Activated CD4-positive, alpha-beta T cell treated with anti-CD3 and anti-CD28 coated beads for 36 hours (primary cell): ENCODE measurements at regions not wholly inside any gene's neighbourhood (a gene's known extent, or its start where the extent isn't known, plus 50 kb on each side); places are given as distances from the start of the nearest gene placed in this dataset.

Experiments
- ATAC-seq: fragments of 200-7000 bp; cut with Tn5 transposase; one replicate; pipeline ENCODE4 v1.10.0; 2021; ENCODE audit warnings: mild to moderate bottlenecking, moderate library complexity
- CTCF ChIA-PET: fragments of 350-600 bp; sonication (Branson Sonifier 250); formaldehyde crosslinking; loops from one replicate; lab custom pipeline; 2021; ENCODE audit warnings: antibody characterized with exemption; lab: Charles Lee
- POLR2A ChIA-PET: fragments of 350-600 bp; sonication (Branson Sonifier 250); formaldehyde crosslinking; loops from one replicate; lab custom pipeline; 2021; ENCODE audit warnings: antibody characterized with exemption, inconsistent platforms; lab: Charles Lee
- DNase-seq: peaks from one replicate; pipeline ENCODE4 v3.0.0-alpha.2; 2020
- H3K27ac Mint-ChIP-seq: one replicate; pipeline ENCODE4 v1.8.0; 2021; ENCODE audit warnings: mixed read lengths
- H3K27me3 Mint-ChIP-seq: one replicate; pipeline ENCODE4 v1.8.0; 2021; ENCODE audit warnings: mixed read lengths
- H3K36me3 Mint-ChIP-seq: one replicate; pipeline ENCODE4 v1.8.0; 2021; ENCODE audit warnings: low read depth, mixed read lengths
- H3K4me1 Mint-ChIP-seq: one replicate; pipeline ENCODE4 v1.8.0; 2021; ENCODE audit warnings: mixed read lengths
- H3K4me3 Mint-ChIP-seq: one replicate; pipeline ENCODE4 v1.8.0; 2021; ENCODE audit warnings: mild to moderate bottlenecking, moderate library complexity, mixed read lengths
- H3K9me3 Mint-ChIP-seq: one replicate; pipeline ENCODE4 v1.8.0; 2021; ENCODE audit warnings: low read depth, mixed read lengths
- intact Hi-C, 2 experiments: fragments of 100-400 bp; cut with DNase I in 1 of 2; cut with micrococcal nuclease in 1 of 2; formaldehyde crosslinking; loops; one replicate each; pipeline versions ENCODE4 v1.14.2 to v1.15.1; 2022 to 2024; cut with DNase I, micrococcal nuclease

- ChIA-PET POLR2A (no interaction called here), CTCF (interaction anchor here (1.7 kb wide), 1 partner anchor 14 kb away, joined by 4 read pairs; no protein-coding TSS in a partner anchor)
- Mint-ChIP-seq H3K27ac (no peak overlapping the region), H3K4me3 (no peak overlapping the region), H3K4me1 (no peaks in the 10 kb centered on the region), H3K36me3 (no peaks in the 10 kb centered on the region), H3K9me3 (peaks cover 17% of the 10 kb centered on the region), H3K27me3 (peaks cover 2% of the 10 kb centered on the region)
- no peak for ATAC-seq
- intact Hi-C loops, result no loop called here
- no peak for DNase-seq
Measured at GRCh38 chr1:98103617-98104285, 182.9 kb upstream of the DPYD start.

- peaks cover 8% of the 10 kb centered on the region for H3K9me3 Mint-ChIP-seq
- no peak overlapping the region for H3K4me3 Mint-ChIP-seq
- H3K36me3 Mint-ChIP-seq, result no peaks in the 10 kb centered on the region
- peaks cover 2% of the 10 kb centered on the region for H3K27me3 Mint-ChIP-seq
- H3K4me1 Mint-ChIP-seq, result no peaks in the 10 kb centered on the region
- POLR2A ChIA-PET, result no interaction called here
- no peak for DNase-seq
- H3K27ac Mint-ChIP-seq, result no peak overlapping the region
- CTCF ChIA-PET, result no interaction called here
- ATAC-seq, result no peak
- intact Hi-C loops, result no loop called here
Measured at GRCh38 chr1:98102345-98103030, 181.7 kb upstream of the DPYD start.

- Mint-ChIP-seq H3K9me3 (peaks cover 2% of the 10 kb centered on the region), H3K36me3 (no peaks in the 10 kb centered on the region), H3K4me3 (no peak overlapping the region), H3K4me1 (no peaks in the 10 kb centered on the region), H3K27ac (no peak overlapping the region), H3K27me3 (peaks cover 2% of the 10 kb centered on the region)
- DNase-seq (no peak), ATAC-seq (no peak)
- intact Hi-C loops, result no loop called here
- ChIA-PET POLR2A (no interaction called here), CTCF (no interaction called here)
Measured at GRCh38 chr1:98101364-98101763, 180.5 kb upstream of the DPYD start.

GRCh38 chr1:98099501-98099900 is 178.7 kb upstream of the DPYD start:
- ATAC-seq, result no peak
- intact Hi-C loops, result no loop called here
- no peak for DNase-seq
- Mint-ChIP-seq H3K9me3 (no peaks in the 10 kb centered on the region), H3K36me3 (no peaks in the 10 kb centered on the region), H3K27ac (no peak overlapping the region), H3K4me3 (no peak overlapping the region), H3K4me1 (no peaks in the 10 kb centered on the region), H3K27me3 (peaks cover 2% of the 10 kb centered on the region)
- ChIA-PET POLR2A (no interaction called here), CTCF (no interaction called here)

- CTCF ChIA-PET, result no interaction called here
- POLR2A ChIA-PET, result no interaction called here
- H3K4me3 Mint-ChIP-seq, result no peak overlapping the region
- no peak for DNase-seq
- no peaks in the 10 kb centered on the region for H3K27me3 Mint-ChIP-seq
- no peaks in the 10 kb centered on the region for H3K36me3 Mint-ChIP-seq
- ATAC-seq, result no peak
- intact Hi-C loops, result no loop called here
- H3K4me1 Mint-ChIP-seq, result no peaks in the 10 kb centered on the region
- H3K9me3 Mint-ChIP-seq, result no peaks in the 10 kb centered on the region
- no peak overlapping the region for H3K27ac Mint-ChIP-seq
Measured at GRCh38 chr1:98098473-98098872, 177.6 kb upstream of the DPYD start.

GRCh38 chr1:98090351-98090750 is 169.5 kb upstream of the DPYD start:
- Mint-ChIP-seq H3K27ac (no peak overlapping the region), H3K9me3 (no peaks in the 10 kb centered on the region), H3K27me3 (no peaks in the 10 kb centered on the region), H3K4me1 (no peaks in the 10 kb centered on the region), H3K36me3 (no peaks in the 10 kb centered on the region), H3K4me3 (no peak overlapping the region)
- intact Hi-C loops, result no loop called here
- CTCF ChIA-PET, result interaction anchor here (1.1 to 1.4 kb wide), 2 partner anchors 14 to 16 kb away, joined by 3 to 4 read pairs; no protein-coding TSS in a partner anchor
- POLR2A ChIA-PET, result interaction anchor here (0.7 kb wide), 1 partner anchor 278 kb away, joined by 3 read pairs; no protein-coding TSS in a partner anchor
- DNase-seq, result no peak
- no peak for ATAC-seq

- Mint-ChIP-seq H3K27ac (no peak overlapping the region), H3K4me1 (no peaks in the 10 kb centered on the region), H3K27me3 (peaks cover 2% of the 10 kb centered on the region), H3K9me3 (no peaks in the 10 kb centered on the region), H3K4me3 (no peak overlapping the region), H3K36me3 (no peaks in the 10 kb centered on the region)
- ATAC-seq (no peak), DNase-seq (no peak)
- CTCF ChIA-PET, result no interaction called here
- POLR2A ChIA-PET, result no interaction called here
- intact Hi-C loops, result no loop called here
Measured at GRCh38 chr1:98088381-98088780, 167.5 kb upstream of the DPYD start.

- Mint-ChIP-seq H3K27ac (no peak overlapping the region), H3K27me3 (peaks cover 2% of the 10 kb centered on the region), H3K9me3 (no peaks in the 10 kb centered on the region), H3K4me1 (no peaks in the 10 kb centered on the region), H3K36me3 (no peaks in the 10 kb centered on the region), H3K4me3 (no peak overlapping the region)
- DNase-seq, result no peak
- intact Hi-C loops, result no loop called here
- CTCF ChIA-PET, result interaction anchor here (0.6 to 0.7 kb wide), 2 partner anchors 16 to 881 kb away, joined by 3 read pairs; no protein-coding TSS in a partner anchor
- no peak for ATAC-seq
- POLR2A ChIA-PET, result no interaction called here
Measured at GRCh38 chr1:98086796-98087441, 166.1 kb upstream of the DPYD start.

- DNase-seq (no peak), ATAC-seq (no peak)
- CTCF ChIA-PET, result interaction anchor here (0.5 to 0.6 kb wide), 3 partner anchors 30 to 882 kb away, joined by 3 to 4 read pairs (median 3); no protein-coding TSS in a partner anchor
- Mint-ChIP-seq H3K4me3 (no peak overlapping the region), H3K36me3 (no peaks in the 10 kb centered on the region), H3K4me1 (no peaks in the 10 kb centered on the region), H3K27me3 (peaks cover 2% of the 10 kb centered on the region), H3K9me3 (no peaks in the 10 kb centered on the region), H3K27ac (no peak overlapping the region)
- intact Hi-C loops, result no loop called here
- POLR2A ChIA-PET, result no interaction called here
Measured at GRCh38 chr1:98086156-98086555, 165.3 kb upstream of the DPYD start.

GRCh38 chr1:98084188-98084587 is 163.4 kb upstream of the DPYD start:
- no peaks in the 10 kb centered on the region for H3K9me3 Mint-ChIP-seq
- no peaks in the 10 kb centered on the region for H3K4me1 Mint-ChIP-seq
- H3K36me3 Mint-ChIP-seq, result no peaks in the 10 kb centered on the region
- intact Hi-C loops, result no loop called here
- H3K27me3 Mint-ChIP-seq, result peaks cover 2% of the 10 kb centered on the region
- ChIA-PET CTCF (no interaction called here), POLR2A (no interaction called here)
- DNase-seq (no peak), ATAC-seq (no peak)
- H3K27ac Mint-ChIP-seq, result no peak overlapping the region
- H3K4me3 Mint-ChIP-seq, result no peak overlapping the region

- intact Hi-C loops, result no loop called here
- DNase-seq (no peak), ATAC-seq (no peak)
- CTCF ChIA-PET, result no interaction called here
- H3K4me1 Mint-ChIP-seq, result no peaks in the 10 kb centered on the region
- no peak overlapping the region for H3K4me3 Mint-ChIP-seq
- no peaks in the 10 kb centered on the region for H3K9me3 Mint-ChIP-seq
- no peak overlapping the region for H3K27ac Mint-ChIP-seq
- POLR2A ChIA-PET, result no interaction called here
- peaks cover 2% of the 10 kb centered on the region for H3K27me3 Mint-ChIP-seq
- H3K36me3 Mint-ChIP-seq, result no peaks in the 10 kb centered on the region
Measured at GRCh38 chr1:98081944-98082343, 161.1 kb upstream of the DPYD start.

- H3K4me1 Mint-ChIP-seq, result no peaks in the 10 kb centered on the region
- no peaks in the 10 kb centered on the region for H3K9me3 Mint-ChIP-seq
- H3K4me3 Mint-ChIP-seq, result no peak overlapping the region
- intact Hi-C loops, result no loop called here
- ATAC-seq, result no peak
- DNase-seq, result no peak
- ChIA-PET POLR2A (no interaction called here), CTCF (no interaction called here)
- H3K27ac Mint-ChIP-seq, result no peak overlapping the region
- no peaks in the 10 kb centered on the region for H3K36me3 Mint-ChIP-seq
- no peaks in the 10 kb centered on the region for H3K27me3 Mint-ChIP-seq
Measured at GRCh38 chr1:98078596-98078995, 157.8 kb upstream of the DPYD start.
